ENCODE measurements at regions not wholly inside any gene's neighbourhood (a gene's known extent, or its start where the extent isn't known, plus 50 kb on each side); places are given as distances from the start of the nearest gene placed in this dataset.

DNA sequence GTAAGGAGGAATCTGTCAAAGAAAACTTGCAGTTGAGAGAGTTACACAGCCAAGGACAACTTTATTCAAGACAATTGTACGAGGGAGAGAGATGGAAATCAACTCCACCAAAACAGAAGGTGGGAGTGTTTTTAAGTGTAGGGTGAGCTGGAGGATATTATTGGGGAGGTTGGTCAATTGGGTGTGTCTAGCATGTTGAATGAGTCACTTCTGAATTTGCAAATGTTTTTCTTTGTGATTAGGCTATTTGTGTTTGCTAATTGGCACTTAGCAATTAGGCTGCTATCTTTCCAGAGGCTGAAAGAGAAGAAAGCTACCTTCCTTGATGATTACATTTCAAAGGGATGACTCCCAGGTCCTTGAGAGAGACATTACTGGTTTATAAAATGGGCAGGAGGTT lies 441.1 kb downstream of the MEI4 start:
- TF ChIP-seq, protein P1, sequence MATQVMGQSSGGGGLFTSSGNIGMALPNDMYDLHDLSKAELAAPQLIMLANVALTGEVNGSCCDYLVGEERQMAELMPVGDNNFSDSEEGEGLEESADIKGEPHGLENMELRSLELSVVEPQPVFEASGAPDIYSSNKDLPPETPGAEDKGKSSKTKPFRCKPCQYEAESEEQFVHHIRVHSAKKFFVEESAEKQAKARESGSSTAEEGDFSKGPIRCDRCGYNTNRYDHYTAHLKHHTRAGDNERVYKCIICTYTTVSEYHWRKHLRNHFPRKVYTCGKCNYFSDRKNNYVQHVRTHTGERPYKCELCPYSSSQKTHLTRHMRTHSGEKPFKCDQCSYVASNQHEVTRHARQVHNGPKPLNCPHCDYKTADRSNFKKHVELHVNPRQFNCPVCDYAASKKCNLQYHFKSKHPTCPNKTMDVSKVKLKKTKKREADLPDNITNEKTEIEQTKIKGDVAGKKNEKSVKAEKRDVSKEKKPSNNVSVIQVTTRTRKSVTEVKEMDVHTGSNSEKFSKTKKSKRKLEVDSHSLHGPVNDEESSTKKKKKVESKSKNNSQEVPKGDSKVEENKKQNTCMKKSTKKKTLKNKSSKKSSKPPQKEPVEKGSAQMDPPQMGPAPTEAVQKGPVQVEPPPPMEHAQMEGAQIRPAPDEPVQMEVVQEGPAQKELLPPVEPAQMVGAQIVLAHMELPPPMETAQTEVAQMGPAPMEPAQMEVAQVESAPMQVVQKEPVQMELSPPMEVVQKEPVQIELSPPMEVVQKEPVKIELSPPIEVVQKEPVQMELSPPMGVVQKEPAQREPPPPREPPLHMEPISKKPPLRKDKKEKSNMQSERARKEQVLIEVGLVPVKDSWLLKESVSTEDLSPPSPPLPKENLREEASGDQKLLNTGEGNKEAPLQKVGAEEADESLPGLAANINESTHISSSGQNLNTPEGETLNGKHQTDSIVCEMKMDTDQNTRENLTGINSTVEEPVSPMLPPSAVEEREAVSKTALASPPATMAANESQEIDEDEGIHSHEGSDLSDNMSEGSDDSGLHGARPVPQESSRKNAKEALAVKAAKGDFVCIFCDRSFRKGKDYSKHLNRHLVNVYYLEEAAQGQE (IDR thresholded peaks at IDR 0.05; ENCODE audit: unreplicated experiment) = no peak
- TF ChIP-seq, protein P2, sequence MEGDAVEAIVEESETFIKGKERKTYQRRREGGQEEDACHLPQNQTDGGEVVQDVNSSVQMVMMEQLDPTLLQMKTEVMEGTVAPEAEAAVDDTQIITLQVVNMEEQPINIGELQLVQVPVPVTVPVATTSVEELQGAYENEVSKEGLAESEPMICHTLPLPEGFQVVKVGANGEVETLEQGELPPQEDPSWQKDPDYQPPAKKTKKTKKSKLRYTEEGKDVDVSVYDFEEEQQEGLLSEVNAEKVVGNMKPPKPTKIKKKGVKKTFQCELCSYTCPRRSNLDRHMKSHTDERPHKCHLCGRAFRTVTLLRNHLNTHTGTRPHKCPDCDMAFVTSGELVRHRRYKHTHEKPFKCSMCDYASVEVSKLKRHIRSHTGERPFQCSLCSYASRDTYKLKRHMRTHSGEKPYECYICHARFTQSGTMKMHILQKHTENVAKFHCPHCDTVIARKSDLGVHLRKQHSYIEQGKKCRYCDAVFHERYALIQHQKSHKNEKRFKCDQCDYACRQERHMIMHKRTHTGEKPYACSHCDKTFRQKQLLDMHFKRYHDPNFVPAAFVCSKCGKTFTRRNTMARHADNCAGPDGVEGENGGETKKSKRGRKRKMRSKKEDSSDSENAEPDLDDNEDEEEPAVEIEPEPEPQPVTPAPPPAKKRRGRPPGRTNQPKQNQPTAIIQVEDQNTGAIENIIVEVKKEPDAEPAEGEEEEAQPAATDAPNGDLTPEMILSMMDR (conservative IDR thresholded peaks at IDR 0.05; ENCODE audit: low read depth in 2 of 2) = no peak
- TF ChIP-seq, protein P3, sequence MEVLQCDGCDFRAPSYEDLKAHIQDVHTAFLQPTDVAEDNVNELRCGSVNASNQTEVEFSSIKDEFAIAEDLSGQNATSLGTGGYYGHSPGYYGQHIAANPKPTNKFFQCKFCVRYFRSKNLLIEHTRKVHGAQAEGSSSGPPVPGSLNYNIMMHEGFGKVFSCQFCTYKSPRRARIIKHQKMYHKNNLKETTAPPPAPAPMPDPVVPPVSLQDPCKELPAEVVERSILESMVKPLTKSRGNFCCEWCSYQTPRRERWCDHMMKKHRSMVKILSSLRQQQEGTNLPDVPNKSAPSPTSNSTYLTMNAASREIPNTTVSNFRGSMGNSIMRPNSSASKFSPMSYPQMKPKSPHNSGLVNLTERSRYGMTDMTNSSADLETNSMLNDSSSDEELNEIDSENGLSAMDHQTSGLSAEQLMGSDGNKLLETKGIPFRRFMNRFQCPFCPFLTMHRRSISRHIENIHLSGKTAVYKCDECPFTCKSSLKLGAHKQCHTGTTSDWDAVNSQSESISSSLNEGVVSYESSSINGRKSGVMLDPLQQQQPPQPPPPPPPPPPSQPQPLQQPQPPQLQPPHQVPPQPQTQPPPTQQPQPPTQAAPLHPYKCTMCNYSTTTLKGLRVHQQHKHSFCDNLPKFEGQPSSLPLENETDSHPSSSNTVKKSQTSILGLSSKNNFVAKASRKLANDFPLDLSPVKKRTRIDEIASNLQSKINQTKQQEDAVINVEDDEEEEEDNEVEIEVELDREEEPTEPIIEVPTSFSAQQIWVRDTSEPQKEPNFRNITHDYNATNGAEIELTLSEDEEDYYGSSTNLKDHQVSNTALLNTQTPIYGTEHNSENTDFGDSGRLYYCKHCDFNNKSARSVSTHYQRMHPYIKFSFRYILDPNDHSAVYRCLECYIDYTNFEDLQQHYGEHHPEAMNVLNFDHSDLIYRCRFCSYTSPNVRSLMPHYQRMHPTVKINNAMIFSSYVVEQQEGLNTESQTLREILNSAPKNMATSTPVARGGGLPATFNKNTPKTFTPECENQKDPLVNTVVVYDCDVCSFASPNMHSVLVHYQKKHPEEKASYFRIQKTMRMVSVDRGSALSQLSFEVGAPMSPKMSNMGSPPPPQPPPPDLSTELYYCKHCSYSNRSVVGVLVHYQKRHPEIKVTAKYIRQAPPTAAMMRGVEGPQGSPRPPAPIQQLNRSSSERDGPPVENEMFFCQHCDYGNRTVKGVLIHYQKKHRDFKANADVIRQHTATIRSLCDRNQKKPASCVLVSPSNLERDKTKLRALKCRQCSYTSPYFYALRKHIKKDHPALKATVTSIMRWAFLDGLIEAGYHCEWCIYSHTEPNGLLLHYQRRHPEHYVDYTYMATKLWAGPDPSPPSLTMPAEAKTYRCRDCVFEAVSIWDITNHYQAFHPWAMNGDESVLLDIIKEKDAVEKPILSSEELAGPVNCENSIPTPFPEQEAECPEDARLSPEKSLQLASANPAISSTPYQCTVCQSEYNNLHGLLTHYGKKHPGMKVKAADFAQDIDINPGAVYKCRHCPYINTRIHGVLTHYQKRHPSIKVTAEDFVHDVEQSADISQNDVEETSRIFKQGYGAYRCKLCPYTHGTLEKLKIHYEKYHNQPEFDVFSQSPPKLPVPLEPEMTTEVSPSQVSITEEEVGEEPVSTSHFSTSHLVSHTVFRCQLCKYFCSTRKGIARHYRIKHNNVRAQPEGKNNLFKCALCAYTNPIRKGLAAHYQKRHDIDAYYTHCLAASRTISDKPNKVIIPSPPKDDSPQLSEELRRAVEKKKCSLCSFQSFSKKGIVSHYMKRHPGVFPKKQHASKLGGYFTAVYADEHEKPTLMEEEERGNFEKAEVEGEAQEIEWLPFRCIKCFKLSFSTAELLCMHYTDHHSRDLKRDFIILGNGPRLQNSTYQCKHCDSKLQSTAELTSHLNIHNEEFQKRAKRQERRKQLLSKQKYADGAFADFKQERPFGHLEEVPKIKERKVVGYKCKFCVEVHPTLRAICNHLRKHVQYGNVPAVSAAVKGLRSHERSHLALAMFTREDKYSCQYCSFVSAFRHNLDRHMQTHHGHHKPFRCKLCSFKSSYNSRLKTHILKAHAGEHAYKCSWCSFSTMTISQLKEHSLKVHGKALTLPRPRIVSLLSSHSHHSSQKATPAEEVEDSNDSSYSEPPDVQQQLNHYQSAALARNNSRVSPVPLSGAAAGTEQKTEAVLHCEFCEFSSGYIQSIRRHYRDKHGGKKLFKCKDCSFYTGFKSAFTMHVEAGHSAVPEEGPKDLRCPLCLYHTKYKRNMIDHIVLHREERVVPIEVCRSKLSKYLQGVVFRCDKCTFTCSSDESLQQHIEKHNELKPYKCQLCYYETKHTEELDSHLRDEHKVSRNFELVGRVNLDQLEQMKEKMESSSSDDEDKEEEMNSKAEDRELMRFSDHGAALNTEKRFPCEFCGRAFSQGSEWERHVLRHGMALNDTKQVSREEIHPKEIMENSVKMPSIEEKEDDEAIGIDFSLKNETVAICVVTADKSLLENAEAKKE (CRISPR knock-in tag; IDR thresholded peaks at IDR 0.05) = no peak
- TF ChIP-seq, protein P4, sequence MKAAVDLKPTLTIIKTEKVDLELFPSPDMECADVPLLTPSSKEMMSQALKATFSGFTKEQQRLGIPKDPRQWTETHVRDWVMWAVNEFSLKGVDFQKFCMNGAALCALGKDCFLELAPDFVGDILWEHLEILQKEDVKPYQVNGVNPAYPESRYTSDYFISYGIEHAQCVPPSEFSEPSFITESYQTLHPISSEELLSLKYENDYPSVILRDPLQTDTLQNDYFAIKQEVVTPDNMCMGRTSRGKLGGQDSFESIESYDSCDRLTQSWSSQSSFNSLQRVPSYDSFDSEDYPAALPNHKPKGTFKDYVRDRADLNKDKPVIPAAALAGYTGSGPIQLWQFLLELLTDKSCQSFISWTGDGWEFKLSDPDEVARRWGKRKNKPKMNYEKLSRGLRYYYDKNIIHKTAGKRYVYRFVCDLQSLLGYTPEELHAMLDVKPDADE (IDR thresholded peaks at IDR 0.05) = no peak
- no peak for TF ChIP-seq CREB1 (CRISPR knock-in tag; IDR thresholded peaks at IDR 0.05; ENCODE audit: low read depth)
- TF ChIP-seq EZH2 (IDR thresholded peaks at IDR 0.05; ENCODE audit: low read depth, unreplicated experiment) = no peak
- TF ChIP-seq POLR2AphosphoS5 (IDR thresholded peaks at IDR 0.05; ENCODE audit: low read depth) = no peak
- TF ChIP-seq ZNF114 (CRISPR knock-in tag; IDR thresholded peaks at IDR 0.05) = no peak
- no peak for TF ChIP-seq ZNF331 (CRISPR knock-in tag; IDR thresholded peaks at IDR 0.05; ENCODE audit: low read depth)
- no peak for TF ChIP-seq EZH2phosphoT487 (IDR thresholded peaks at IDR 0.05; ENCODE audit: unreplicated experiment)

Data from GM23338 (cell line).